Spleen (tissue), 7 donors: ENCODE measurements at regions not wholly inside any gene's neighbourhood (a gene's known extent, or its start where the extent isn't known, plus 50 kb on each side); places are given as distances from the start of the nearest gene placed in this dataset.

Experiments used
- POLR2A ChIP-seq, 3 donors: fragments of 450-650 bp; IDR thresholded peaks; one replicate each; pipeline ENCODE4 v1.5.1; 2017; ENCODE audit warnings: antibody characterized with exemption in 3 of 3, mild to moderate bottlenecking in 1 of 3
- POLR2AphosphoS5 ChIP-seq, 3 donors: sonication (generic); formaldehyde crosslinking; IDR thresholded peaks; one replicate each; pipeline ENCODE4 v1.5.1; 2017; ENCODE audit warnings: antibody characterized with exemption in 3 of 3
- TF ChIP-seq, protein P1 (sequence below), 11 experiments: fragments of 200-600 bp in 7 of 11; fragments of 450-650 bp in 4 of 11; sonication (generic) in 4 of 11; IDR thresholded peaks in 8 of 11; conservative IDR thresholded peaks in 3 of 11; 1 replicate in 7 of 11; 2 replicates in 4 of 11; pipeline versions ENCODE4 v1.4.0 to v1.8.0; 2016 to 2021; ENCODE audit warnings: antibody characterized with exemption in 11 of 11, inconsistent platforms in 4 of 11, mild to moderate bottlenecking in 1 of 11
- donor health status: DM: no; HTN: no; CAD: no; lungs with moderate emphysema.
- donor health status: DM: no; HTN: no; CAD: no.
- donor health status: DM: no; HTN: no; CAD: no.

DNA sequence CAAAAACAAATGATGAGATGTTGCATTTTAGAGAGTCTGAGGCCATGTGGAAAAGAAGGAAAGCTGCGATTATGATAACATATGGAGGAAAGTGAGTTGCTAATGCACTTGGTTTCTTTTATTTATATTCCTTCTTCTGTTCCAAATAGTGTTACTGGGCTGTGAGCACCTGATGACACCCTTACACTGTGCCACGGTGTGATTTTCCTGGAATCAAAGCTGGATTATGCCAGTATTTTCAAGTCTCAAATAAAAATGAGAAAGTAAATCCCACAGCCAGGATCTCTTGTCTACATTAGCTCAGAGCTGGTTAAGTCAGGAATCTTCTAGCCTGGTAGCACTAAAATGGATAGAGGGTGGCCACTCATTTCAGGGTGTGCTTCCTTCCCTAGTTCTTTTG lies 670.8 kb downstream of the TDRD15 start:
- TF ChIP-seq, protein P1, sequence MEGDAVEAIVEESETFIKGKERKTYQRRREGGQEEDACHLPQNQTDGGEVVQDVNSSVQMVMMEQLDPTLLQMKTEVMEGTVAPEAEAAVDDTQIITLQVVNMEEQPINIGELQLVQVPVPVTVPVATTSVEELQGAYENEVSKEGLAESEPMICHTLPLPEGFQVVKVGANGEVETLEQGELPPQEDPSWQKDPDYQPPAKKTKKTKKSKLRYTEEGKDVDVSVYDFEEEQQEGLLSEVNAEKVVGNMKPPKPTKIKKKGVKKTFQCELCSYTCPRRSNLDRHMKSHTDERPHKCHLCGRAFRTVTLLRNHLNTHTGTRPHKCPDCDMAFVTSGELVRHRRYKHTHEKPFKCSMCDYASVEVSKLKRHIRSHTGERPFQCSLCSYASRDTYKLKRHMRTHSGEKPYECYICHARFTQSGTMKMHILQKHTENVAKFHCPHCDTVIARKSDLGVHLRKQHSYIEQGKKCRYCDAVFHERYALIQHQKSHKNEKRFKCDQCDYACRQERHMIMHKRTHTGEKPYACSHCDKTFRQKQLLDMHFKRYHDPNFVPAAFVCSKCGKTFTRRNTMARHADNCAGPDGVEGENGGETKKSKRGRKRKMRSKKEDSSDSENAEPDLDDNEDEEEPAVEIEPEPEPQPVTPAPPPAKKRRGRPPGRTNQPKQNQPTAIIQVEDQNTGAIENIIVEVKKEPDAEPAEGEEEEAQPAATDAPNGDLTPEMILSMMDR (IDR thresholded peaks at IDR 0.05 in 8 of 11, conservative IDR thresholded peaks at IDR 0.05 in 3 of 11), result no peak
- TF ChIP-seq POLR2A (IDR thresholded peaks at IDR 0.05) (no peak), POLR2AphosphoS5 (IDR thresholded peaks at IDR 0.05) (no peak)
